IPS-18a (cell line): ENCODE measurements at regions not wholly inside any gene's neighbourhood (a gene's known extent, or its start where the extent isn't known, plus 50 kb on each side); places are given as distances from the start of the nearest gene placed in this dataset.

ENCODE experiments used
- H3K27ac ChIP-seq: one replicate; pipeline ENCODE4 v1.5.1; 2013; ENCODE audit warnings: low read length
- H3K27me3 ChIP-seq: one replicate; pipeline ENCODE4 v1.6.1; 2013; ENCODE audit warnings: mild to moderate bottlenecking, low read length; ENCODE audit not compliant: control insufficient read depth, insufficient read depth
- H3K36me3 ChIP-seq: one replicate; pipeline ENCODE4 v1.6.1; 2013; ENCODE audit warnings: low read depth, low read length; ENCODE audit not compliant: control insufficient read depth
- H3K4me1 ChIP-seq: one replicate; pipeline ENCODE4 v1.6.1; 2013; ENCODE audit warnings: low read depth, low read length; ENCODE audit not compliant: control insufficient read depth
- H3K4me3 ChIP-seq: one replicate; pipeline ENCODE4 v1.5.1; 2013; ENCODE audit warnings: low read length
- H3K9ac ChIP-seq: one replicate; pipeline ENCODE4 v1.6.1; 2013; ENCODE audit warnings: mild to moderate bottlenecking, low read length, moderate library complexity
- H3K9me3 ChIP-seq: one replicate; pipeline ENCODE4 v1.6.1; 2013; ENCODE audit warnings: low read depth, low read length; ENCODE audit not compliant: control insufficient read depth

- no peak overlapping the region for H3K27ac ChIP-seq
- peaks cover 42% of the 10 kb centered on the region for H3K4me1 ChIP-seq
- H3K9ac ChIP-seq, result no peak overlapping the region
- peak overlapping the region; percentile 82 for H3K4me3 ChIP-seq
- no peaks in the 10 kb centered on the region for H3K9me3 ChIP-seq
- H3K27me3 ChIP-seq, result peaks cover 82% of the 10 kb centered on the region
- no peaks in the 10 kb centered on the region for H3K36me3 ChIP-seq
Observed at GRCh38 chr13:50125554-50126262, 110.5 kb downstream of the KCNRG start.

- Histone ChIP-seq H3K9ac (no peak overlapping the region), H3K36me3 (no peaks in the 10 kb centered on the region), H3K27me3 (peaks cover 82% of the 10 kb centered on the region), H3K9me3 (no peaks in the 10 kb centered on the region), H3K4me3 (peak overlapping the region; percentile 82), H3K27ac (no peak overlapping the region), H3K4me1 (peaks cover 48% of the 10 kb centered on the region)
Observed at GRCh38 chr13:50126263-50126992, 111.2 kb downstream of the KCNRG start.

GRCh38 chr13:50126993-50127725 lies 111.9 kb downstream of the KCNRG start:
- no peak overlapping the region for H3K27ac ChIP-seq
- no peak overlapping the region for H3K9ac ChIP-seq

GRCh38 chr13:50127726-50128291 lies 112.6 kb downstream of the KCNRG start:
- Histone ChIP-seq H3K9ac (no peak overlapping the region), H3K4me1 (peaks cover 53% of the 10 kb centered on the region), H3K9me3 (no peaks in the 10 kb centered on the region), H3K27ac (no peak overlapping the region), H3K4me3 (peak overlapping the region; percentile 82), H3K36me3 (no peaks in the 10 kb centered on the region), H3K27me3 (peaks cover 82% of the 10 kb centered on the region)

More at GRCh38 chr13:50126993-50127725, 111.9 kb downstream of the KCNRG start:
- Histone ChIP-seq H3K4me3 (peak overlapping the region; percentile 82), H3K27me3 (peaks cover 82% of the 10 kb centered on the region), H3K4me1 (peaks cover 46% of the 10 kb centered on the region), H3K36me3 (no peaks in the 10 kb centered on the region), H3K9me3 (no peaks in the 10 kb centered on the region)

- H3K9me3 ChIP-seq, result no peaks in the 10 kb centered on the region
- peaks cover 49% of the 10 kb centered on the region for H3K4me1 ChIP-seq
- H3K4me3 ChIP-seq, result no peak overlapping the region
- no peak overlapping the region for H3K27ac ChIP-seq
- no peaks in the 10 kb centered on the region for H3K36me3 ChIP-seq
- H3K9ac ChIP-seq, result no peak overlapping the region
- H3K27me3 ChIP-seq, result peaks cover 82% of the 10 kb centered on the region
Observed at GRCh38 chr13:50128428-50128931, 113.2 kb downstream of the KCNRG start.

GRCh38 chr13:50129081-50129705 lies 113.9 kb downstream of the KCNRG start:
- Histone ChIP-seq H3K27ac (no peak overlapping the region), H3K4me1 (peaks cover 47% of the 10 kb centered on the region), H3K9me3 (no peaks in the 10 kb centered on the region), H3K36me3 (no peaks in the 10 kb centered on the region), H3K9ac (no peak overlapping the region), H3K4me3 (peak overlapping the region; percentile 59), H3K27me3 (peaks cover 86% of the 10 kb centered on the region)

- peak overlapping the region; percentile 59 for H3K4me3 ChIP-seq
- H3K9ac ChIP-seq, result no peak overlapping the region
- no peaks in the 10 kb centered on the region for H3K36me3 ChIP-seq
- no peaks in the 10 kb centered on the region for H3K9me3 ChIP-seq
- H3K4me1 ChIP-seq, result peaks cover 47% of the 10 kb centered on the region
- no peak overlapping the region for H3K27ac ChIP-seq
- peaks cover 91% of the 10 kb centered on the region for H3K27me3 ChIP-seq
Observed at GRCh38 chr13:50129706-50130122, 114.5 kb downstream of the KCNRG start.

GRCh38 chr13:50130123-50130946 lies 115.1 kb downstream of the KCNRG start:
- Histone ChIP-seq H3K27me3 (peaks cover 97% of the 10 kb centered on the region), H3K9ac (no peak overlapping the region), H3K9me3 (no peaks in the 10 kb centered on the region), H3K4me1 (peaks cover 47% of the 10 kb centered on the region), H3K4me3 (peak overlapping the region; percentile 59), H3K27ac (no peak overlapping the region), H3K36me3 (no peaks in the 10 kb centered on the region)

- no peak overlapping the region for H3K27ac ChIP-seq
- no peak overlapping the region for H3K9ac ChIP-seq
- no peaks in the 10 kb centered on the region for H3K9me3 ChIP-seq
- H3K4me1 ChIP-seq, result peaks cover 36% of the 10 kb centered on the region
- H3K27me3 ChIP-seq, result peaks cover 97% of the 10 kb centered on the region
- H3K4me3 ChIP-seq, result peak overlapping the region; percentile 38
- no peaks in the 10 kb centered on the region for H3K36me3 ChIP-seq
Observed at GRCh38 chr13:50131920-50132903, 117.0 kb downstream of the KCNRG start.
